GM21717 (cell line): ENCODE measurements at regions not wholly inside any gene's neighbourhood (a gene's known extent, or its start where the extent isn't known, plus 50 kb on each side); places are given as distances from the start of the nearest gene placed in this dataset.
"Not testable (repeated sequence)": the region's sequence is repeated elsewhere in the genome, so short reads cannot be mapped to it uniquely, and the experiment has no call there.

Experiments
- ATAC-seq: cut with Tn5 transposase; IDR thresholded peaks from one replicate; pipeline ENCODE4 v1.9.1; 2021; ENCODE audit warnings: mild to moderate bottlenecking, moderate library complexity; ENCODE audit not compliant: unreplicated experiment

DNA sequence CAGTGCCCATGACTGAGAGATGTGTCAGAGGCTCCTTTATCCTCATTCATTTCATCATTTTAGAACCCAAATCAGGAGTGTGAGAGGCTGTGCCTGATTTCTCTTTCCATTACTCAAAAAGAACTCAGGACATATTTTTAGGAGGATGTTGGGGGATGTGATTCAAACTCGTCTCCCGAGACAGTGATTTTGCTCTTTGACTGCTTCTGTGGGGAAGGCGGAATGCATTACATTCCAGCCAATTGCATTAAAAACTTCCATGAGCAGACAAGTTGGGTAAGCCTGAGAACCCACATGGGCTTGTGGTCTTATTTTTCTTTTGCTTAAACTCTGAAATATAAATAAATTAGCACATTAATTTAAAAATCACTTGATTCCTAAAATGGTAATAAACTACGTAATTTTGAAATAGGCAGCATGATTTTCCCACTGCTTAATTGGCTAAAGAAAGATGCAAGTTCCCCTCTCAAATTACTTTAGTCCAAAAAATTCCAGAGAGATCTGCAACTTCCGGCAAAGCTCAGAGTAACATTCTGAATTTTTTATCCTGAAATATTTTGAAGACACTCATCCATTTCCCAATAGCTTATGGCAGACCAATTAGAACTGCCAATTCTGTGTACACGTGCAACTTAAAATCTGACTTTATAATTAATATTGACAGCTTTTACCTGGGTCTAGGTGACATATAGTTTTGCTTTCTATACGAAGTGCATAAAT lies 185.6 kb downstream of the C7orf25 start:
- no peak for ATAC-seq

DNA sequence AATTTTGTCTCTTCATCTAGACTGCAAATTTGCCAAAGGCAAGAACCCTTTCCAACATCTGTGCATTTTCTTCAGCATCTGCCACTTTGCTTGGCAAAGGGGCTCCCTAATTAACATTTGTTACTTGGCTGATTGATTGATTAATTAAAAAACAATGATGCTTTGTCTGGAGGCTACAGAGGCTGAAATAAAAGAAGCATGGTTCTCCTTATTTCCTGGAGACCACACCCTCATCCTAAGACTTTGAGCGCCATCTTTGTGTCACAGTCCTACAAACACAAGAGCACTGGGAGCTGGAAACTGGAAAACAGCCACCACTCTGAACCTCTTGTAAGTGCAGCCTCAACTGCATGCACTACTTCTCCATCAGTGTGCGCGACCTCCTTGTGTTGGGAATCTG lies 189.2 kb downstream of the C7orf25 start:
- no peak for ATAC-seq

GRCh38 chr7:42722198-42722597 lies 189.7 kb downstream of the C7orf25 start:
- ATAC-seq, result no peak

DNA sequence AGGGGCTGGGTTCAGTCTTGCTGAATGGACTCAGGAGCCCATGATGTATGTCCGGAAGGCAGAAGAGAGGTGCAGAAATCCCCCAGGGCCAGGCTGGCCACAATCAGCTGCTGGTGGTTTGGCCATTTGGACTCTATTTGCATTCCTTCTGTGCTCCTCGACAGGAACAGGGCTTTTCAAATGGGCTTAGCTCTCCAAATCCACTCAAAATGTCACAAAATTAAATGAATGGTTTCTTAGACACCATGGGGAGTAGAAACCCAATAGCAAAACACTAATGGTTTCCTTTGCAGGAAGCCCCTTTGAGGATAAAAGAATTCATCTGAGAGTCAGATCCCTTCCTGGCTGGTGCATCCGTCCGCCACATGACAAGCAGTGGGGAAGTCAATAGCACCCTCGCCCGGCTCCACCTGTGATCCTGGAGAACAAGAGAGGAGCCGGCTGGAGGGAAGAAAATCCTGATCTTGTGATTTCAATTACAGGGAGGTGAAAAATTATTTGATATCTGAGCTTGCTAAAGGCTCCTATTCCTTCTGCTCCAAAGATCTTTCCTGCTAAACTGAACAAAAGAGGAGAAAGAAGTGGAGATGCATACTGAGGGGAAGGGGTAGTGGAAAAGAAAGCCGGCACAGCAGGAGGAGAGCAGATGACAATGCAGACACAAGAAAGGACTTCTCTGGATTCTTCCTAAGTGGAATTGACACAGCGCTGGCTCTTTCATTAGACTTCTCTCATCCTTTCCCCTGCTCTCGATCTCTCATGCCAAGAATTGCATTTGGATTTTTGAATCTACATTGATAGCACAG lies 190.7 kb downstream of the C7orf25 start:
- no peak for ATAC-seq

DNA sequence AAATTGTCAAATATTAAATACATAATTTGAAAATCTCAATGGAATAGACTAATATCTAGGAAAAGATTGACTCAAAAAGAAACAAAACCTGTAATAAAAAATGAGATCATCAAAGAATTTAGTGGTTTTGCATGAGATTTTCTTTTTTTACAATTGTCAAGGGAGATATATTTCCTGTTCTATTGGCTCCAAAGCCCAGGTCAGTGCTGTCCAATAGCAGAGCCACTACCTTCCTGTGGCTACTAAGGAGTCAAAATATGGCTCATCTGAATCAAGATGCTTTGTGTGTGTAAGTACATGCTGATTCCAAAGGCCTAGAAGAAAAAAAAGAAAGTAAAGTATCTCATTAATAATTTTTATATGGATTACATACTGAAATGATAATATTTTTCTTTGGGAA lies 191.9 kb downstream of the C7orf25 start:
- ATAC-seq, result no peak

DNA sequence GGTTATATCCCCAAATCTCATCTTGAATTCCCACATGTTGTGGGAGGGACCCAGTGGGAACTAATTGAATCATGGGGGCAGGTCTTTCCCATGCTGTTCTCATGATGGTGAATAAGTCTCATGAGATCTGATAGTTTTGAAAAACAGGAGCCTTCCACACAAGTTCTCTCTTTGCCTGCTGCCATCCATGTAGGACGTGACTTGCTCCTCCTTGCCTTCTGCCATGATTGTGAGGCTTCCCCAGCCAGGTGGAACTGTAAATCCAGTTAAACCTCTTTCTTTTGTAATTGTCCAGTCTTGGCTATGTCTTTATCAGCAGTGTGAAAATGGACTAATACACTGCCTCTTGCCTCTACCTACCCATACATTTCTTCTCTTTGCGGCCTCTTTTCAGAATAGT lies 193.4 kb downstream of the C7orf25 start:
- not testable (repeated sequence) for ATAC-seq

DNA sequence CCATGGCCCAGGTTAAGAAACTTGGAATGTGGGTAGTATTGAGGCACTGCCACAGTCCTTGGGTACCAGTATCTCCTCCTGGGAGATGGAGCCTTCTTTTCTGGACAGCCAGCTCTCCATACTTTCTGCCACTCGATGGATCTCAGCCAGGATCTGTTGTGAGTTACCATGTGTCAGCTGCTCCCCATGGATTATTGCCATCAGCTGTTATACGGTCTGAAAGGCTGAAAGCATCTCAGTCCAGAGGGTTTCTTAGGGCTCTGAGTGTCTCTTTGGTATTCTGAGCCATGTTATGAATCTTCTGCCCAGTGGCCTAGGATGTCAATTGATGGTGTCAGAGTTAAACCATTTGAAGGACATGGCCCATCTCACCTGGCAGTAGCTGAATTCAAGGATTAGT lies 197.5 kb downstream of the C7orf25 start:
- ATAC-seq, result no peak

GRCh38 chr7:42709284-42709683 lies 202.6 kb downstream of the C7orf25 start:
- ATAC-seq, result no peak

DNA sequence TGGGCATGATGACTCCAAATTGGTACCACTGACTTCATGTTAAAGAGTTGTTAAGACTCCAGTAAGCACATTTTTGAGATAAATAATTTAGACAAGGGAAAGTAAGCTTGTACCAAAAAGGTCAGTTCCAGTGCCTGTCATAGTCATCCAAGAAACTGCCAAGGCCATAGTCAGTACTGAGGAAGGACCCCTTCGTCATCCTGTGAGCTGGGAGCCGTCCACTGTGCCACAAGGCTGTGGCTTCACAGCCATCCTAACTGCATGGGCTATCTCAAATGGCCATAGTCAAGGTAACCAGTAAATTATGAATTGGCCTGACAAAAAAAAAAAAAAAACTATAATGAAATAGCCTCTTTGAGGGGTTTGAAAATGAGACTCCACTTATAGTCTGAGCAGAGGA lies 207.2 kb downstream of the C7orf25 start:
- no peak for ATAC-seq

DNA sequence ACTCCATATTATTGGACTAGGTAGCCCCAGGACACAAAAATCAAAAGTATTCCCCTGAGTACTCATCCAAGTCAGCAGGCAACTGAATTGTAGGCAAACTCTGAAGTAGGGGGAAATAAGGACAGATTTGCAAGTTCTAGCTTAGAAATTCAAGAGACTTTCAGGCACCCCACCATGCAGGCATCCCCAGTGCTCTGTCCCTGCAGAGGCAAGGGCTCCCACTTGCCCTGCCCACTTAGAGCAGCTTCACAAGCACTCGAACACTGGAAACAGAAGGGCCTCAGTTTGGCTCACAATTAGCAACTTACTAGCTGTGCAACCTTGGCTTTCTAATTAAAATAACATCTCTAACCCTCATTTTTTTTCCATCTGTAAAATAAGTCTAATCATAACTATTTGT lies 209.2 kb downstream of the C7orf25 start:
- no peak for ATAC-seq

DNA sequence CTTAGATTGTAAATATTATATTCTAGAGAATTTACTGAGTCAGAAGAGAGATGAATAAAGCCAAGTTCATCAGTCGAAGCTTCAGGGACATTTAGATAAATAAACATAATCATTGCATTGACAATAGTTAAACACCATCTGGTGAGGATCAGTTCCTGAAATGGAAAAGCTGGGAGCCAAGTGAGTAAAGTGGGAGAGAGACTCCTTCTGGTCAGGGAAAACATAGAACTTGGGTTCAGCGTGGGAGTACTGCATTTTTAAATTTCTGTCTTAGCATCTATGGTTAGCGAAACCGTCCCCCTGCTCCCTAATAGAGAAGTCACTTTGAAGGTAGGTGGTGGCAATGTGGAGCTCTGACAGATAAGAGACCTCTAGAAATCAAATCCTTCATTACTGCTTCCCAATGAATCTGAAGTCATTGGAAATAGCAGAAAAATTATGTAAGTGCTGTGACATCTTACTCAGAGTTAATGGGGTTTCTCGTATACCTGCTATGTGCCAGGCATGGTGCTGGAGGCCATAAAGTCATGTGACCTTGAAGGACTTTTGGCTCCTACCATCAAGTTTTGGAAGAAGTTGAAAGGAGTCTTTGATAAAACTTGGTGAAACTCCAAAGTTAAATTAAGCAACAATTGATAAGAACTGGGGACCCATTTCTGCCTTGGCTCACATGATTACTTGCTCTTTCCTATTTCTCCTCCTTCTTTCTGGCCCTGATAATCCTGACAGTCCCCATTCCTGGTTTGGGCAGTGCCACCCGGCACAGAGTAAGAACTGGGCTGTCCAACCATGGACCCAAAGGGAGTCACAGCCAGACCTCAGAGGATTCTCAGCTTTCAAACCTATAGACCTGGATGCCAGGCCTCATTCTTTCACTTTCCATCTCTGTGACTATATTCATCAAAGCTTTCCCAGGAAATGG lies 211.2 kb downstream of the C7orf25 start:
- ATAC-seq, result no peak

DNA sequence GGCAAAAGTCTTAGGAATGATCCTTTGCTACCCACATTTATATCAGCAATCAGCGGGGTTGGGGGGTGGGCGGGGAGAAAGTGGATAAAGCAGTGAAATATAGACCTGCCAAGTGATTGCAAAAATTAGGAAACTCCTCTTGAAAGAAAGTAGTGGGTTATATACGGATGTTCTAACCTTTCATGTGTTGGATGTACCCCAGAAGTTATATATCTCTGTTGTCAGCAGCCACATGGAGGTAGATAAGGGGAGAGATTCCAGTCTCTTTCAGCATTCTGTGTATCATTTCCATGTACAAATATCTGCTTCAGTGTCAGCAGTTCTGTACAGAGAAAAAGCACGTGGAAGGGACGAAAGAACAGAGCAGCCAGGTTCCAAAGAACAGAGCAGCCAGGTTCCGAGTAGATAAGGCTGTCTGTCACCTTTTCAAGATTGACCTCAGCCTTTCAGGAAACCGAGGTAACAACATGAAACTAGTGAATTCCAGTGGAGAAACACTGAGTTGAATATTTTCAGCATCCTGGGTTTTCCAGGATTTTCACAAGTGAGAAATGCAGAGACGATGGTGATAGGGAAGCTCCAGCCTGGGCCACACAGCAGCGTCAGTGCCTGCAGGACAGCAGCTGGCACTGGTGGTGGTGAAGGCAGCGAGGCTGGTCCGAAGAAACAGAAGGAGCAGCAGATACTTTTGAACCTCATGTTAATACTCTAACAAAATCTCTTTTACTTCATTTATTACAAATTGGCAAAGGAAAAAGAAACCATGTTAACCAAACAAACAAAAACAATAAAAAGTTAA lies 212.3 kb downstream of the C7orf25 start:
- ATAC-seq, result no peak

GRCh38 chr7:42698600-42699374 lies 213.1 kb downstream of the C7orf25 start:
- no peak for ATAC-seq

- no peak for ATAC-seq
Measured at GRCh38 chr7:42694894-42695507, 216.9 kb downstream of the C7orf25 start.

DNA sequence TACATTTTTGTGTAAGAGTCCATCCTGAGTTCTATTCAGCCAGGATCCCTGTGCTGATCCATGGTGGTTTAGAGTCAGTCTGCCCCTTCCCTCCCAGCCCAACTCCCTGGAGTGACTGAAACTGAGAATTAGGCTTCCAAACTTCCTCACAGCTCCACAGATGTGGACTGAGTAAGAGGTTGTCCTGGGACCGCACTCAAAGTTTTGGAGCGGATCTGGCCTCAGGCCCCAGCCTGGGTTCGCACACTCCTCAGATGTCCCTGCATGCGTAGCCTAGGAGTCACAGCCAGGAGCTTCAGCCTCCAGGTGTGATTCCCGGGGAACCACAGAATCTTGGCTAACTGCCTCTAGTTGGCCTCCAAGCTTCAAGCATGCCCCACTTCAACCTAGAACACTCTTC lies 218.1 kb downstream of the C7orf25 start:
- no peak for ATAC-seq

DNA sequence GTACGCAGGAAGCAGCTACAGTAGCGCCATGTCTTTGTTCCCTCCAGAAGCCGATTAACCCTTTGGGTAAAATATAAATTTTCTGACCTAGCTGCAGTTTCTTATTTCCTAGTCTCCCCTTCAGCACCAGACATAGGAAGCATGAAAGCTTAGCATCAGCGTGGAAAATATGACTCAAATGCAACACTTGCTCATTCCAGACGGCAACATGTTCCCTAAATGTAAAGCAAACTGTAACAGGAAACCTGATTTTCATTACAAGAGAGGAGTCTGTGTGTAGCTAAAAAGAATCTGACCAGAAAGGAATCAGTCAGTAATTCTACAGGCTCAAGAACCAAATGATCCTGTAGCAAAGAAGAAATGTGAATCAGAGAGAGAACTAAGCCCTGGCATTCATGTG lies 219.2 kb downstream of the C7orf25 start:
- no peak for ATAC-seq

- no peak for ATAC-seq
Measured at GRCh38 chr7:42690794-42691639, 220.9 kb downstream of the C7orf25 start.

DNA sequence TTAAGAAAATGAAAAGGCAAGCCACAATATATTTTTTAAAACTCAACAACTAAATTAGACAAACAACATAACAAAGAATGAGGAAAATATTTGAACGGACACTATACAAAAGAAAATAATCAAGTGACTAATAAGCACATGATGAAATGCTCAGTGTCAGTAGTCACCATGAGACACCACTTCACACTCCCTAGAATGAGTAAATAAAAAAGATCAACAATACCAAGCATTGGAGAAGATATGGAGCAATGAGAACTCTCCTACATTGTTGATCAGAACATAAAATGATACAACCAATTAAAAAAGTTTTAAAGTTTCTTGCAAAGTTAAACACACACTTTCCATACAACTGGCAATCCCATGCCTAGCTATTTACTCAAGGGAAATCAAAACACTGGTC lies 222.2 kb downstream of the C7orf25 start:
- ATAC-seq, result no peak

DNA sequence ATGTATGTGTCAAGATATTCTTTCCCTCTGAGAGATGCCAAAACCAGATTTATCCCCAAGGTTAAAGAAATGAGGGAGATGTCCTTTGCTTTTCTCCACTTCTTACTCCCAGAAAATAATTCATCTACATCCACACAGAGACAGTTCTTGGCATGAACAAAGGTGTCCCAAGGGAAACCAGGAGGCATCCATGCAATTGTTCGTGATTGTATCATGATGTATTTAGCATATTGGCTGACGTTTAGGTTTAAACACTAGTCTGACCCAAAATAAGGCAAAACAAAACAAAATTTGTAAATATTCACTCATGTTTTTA lies 223.9 kb downstream of the C7orf25 start:
- ATAC-seq, result no peak
